H1 (cell line): ENCODE measurements at regions not wholly inside any gene's neighbourhood (a gene's known extent, or its start where the extent isn't known, plus 50 kb on each side); places are given as distances from the start of the nearest gene placed in this dataset.

ENCODE experiments used
- NRF1 ChIP-seq: IDR thresholded peaks from 2 replicates; pipeline ENCODE4 v1.6.1; 2011; ENCODE audit warnings: mild to moderate bottlenecking, low read depth, low read length, improper control_type of control experiment
- POLR2AphosphoS5 ChIP-seq: IDR thresholded peaks from 2 replicates; pipeline ENCODE4 v1.6.1; 2011; ENCODE audit warnings: low read depth, low read length
- RXRA ChIP-seq: IDR thresholded peaks from 2 replicates; pipeline ENCODE4 v1.6.1; 2011; ENCODE audit warnings: low read depth, mild to moderate bottlenecking, low read length, moderate library complexity; ENCODE audit not compliant: insufficient read depth
- SAP30 ChIP-seq: fragments of 300-600 bp; sonication (generic); IDR thresholded peaks from 2 replicates; pipeline ENCODE4 v1.7.1; 2012; ENCODE audit warnings: low read length, moderate library complexity, mild to moderate bottlenecking, inconsistent platforms; ENCODE audit not compliant: insufficient read depth, insufficient replicate concordance

DNA sequence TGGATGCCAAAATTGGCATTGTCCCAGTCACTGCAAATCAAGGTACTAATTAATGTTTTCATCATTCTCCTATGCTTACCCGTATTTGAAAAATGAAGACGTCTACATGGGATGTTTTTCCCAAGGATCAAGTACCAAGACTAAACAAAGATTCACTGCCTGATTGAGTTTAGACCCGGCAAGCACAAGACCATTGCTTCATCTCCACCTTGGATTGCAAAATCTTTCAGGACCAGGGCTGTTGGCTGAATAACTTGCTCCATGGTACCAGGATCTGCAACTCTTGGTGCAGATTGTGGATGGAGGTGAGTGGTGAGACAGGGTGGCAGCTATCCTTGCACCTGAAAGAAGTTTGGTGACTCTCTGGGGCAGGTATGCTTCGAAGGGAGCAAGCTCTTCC lies 122.5 kb upstream of the ETS2 start (continued):
- no peak for TF ChIP-seq SAP30
- no peak for TF ChIP-seq POLR2AphosphoS5
- no peak for TF ChIP-seq NRF1
- no peak for TF ChIP-seq RXRA
